Uterus (tissue), 2 donors: ENCODE measurements at regions not wholly inside any gene's neighbourhood (a gene's known extent, or its start where the extent isn't known, plus 50 kb on each side); places are given as distances from the start of the nearest gene placed in this dataset.

Source experiments
- POLR2A ChIP-seq, 2 donors: fragments of 450-650 bp; IDR thresholded peaks; one replicate each; pipeline ENCODE4 v1.6.1; 2016; ENCODE audit warnings: antibody characterized with exemption in 2 of 2, mild to moderate bottlenecking in 1 of 2, moderate library complexity in 1 of 2
- TF ChIP-seq, protein P1 (sequence below), 4 experiments: fragments of 200-600 bp in 2 of 4; fragments of 450-650 bp in 2 of 4; sonication (generic) in 2 of 4; IDR thresholded peaks; one replicate each; pipeline ENCODE4 v1.5.1; 2016 to 2019; ENCODE audit warnings: antibody characterized with exemption in 4 of 4, mild to moderate bottlenecking in 2 of 4, moderate library complexity in 1 of 4

DNA sequence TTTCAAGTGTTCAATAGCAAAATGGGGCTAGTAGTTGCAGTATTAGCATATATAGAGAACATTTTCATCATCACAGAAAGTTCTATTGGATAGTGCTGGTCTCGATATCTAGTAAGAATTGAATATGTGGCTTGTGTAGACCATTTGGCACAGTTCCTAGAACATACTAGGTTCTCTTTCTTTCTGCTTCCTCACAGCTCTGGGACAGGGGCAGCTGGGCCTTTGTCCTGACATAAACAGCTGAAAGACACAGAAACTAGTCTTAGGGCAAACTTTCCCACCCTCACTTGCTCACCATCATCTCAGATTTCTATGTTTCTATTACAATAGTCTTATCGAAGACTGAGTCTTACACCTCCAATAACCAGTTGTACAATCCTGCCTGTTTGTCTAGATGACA is 63.7 kb upstream of the DLG1 start:
- TF ChIP-seq, protein P1, sequence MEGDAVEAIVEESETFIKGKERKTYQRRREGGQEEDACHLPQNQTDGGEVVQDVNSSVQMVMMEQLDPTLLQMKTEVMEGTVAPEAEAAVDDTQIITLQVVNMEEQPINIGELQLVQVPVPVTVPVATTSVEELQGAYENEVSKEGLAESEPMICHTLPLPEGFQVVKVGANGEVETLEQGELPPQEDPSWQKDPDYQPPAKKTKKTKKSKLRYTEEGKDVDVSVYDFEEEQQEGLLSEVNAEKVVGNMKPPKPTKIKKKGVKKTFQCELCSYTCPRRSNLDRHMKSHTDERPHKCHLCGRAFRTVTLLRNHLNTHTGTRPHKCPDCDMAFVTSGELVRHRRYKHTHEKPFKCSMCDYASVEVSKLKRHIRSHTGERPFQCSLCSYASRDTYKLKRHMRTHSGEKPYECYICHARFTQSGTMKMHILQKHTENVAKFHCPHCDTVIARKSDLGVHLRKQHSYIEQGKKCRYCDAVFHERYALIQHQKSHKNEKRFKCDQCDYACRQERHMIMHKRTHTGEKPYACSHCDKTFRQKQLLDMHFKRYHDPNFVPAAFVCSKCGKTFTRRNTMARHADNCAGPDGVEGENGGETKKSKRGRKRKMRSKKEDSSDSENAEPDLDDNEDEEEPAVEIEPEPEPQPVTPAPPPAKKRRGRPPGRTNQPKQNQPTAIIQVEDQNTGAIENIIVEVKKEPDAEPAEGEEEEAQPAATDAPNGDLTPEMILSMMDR (IDR thresholded peaks at IDR 0.05), result no peak
- TF ChIP-seq POLR2A (IDR thresholded peaks at IDR 0.05), result no peak
